SK-N-SH treated with all-trans-retinoic acid at 6 μM for 48 hours (cell line): ENCODE measurements at regions not wholly inside any gene's neighbourhood (a gene's known extent, or its start where the extent isn't known, plus 50 kb on each side); places are given as distances from the start of the nearest gene placed in this dataset.
"Not testable (repeated sequence)": the region's sequence is repeated elsewhere in the genome, so short reads cannot be mapped to it uniquely, and the experiment has no call there.

Experiments used
- ATAC-seq: fragments of 200-7000 bp; cut with Tn5 transposase; 3 replicates; pipeline ENCODE4 v1.9.1; 2020; ENCODE audit warnings: mild to moderate bottlenecking, moderate library complexity
- ARNTL ChIP-seq: fragments of 450-650 bp; formaldehyde crosslinking; IDR thresholded peaks from 2 replicates; pipeline ENCODE4 v1.5.0; 2020; ENCODE audit warnings: low read depth, mild to moderate bottlenecking, moderate library complexity, borderline replicate concordance
- BACH2 ChIP-seq: fragments of 250-450 bp; sonication (Bioruptor Pico); IDR thresholded peaks from 2 replicates; pipeline ENCODE4 v1.9.0; 2021; ENCODE audit warnings: mild to moderate bottlenecking, borderline replicate concordance
- CSRNP3 ChIP-seq: fragments of 250-450 bp; sonication (Bioruptor Pico); IDR thresholded peaks from 2 replicates; pipeline ENCODE4 v1.5.1; 2021; ENCODE audit warnings: mild to moderate bottlenecking, moderate library complexity
- ESRRG ChIP-seq: fragments of 250-450 bp; sonication (Bioruptor Pico); IDR thresholded peaks from 2 replicates; pipeline ENCODE4 v1.6.1; 2021; ENCODE audit warnings: mild to moderate bottlenecking
- GLIS3 ChIP-seq: fragments of 250-450 bp; sonication (Bioruptor Pico); IDR thresholded peaks from 2 replicates; pipeline ENCODE4 v1.5.0; 2020; ENCODE audit warnings: mild to moderate bottlenecking, moderate library complexity
- ISL1 ChIP-seq: fragments of 250-450 bp; sonication (Bioruptor Pico); IDR thresholded peaks from 2 replicates; pipeline ENCODE4 v2.1.2; 2022; ENCODE audit warnings: mild to moderate bottlenecking, moderate library complexity
- OSR1 ChIP-seq: fragments of 250-450 bp; sonication (Bioruptor Pico); IDR thresholded peaks from 2 replicates; pipeline ENCODE4 v1.8.0; 2022; ENCODE audit warnings: moderate library complexity, mild to moderate bottlenecking, inconsistent platforms
- PATZ1 ChIP-seq: fragments of 250-450 bp; sonication (Bioruptor Pico); IDR thresholded peaks from 2 replicates; pipeline ENCODE4 v1.8.0; 2020; ENCODE audit warnings: mild to moderate bottlenecking, moderate library complexity, borderline replicate concordance
- PPARA ChIP-seq: fragments of 250-450 bp; sonication (Bioruptor Pico); IDR thresholded peaks from 2 replicates; pipeline ENCODE4 v1.5.0; 2020; ENCODE audit warnings: mild to moderate bottlenecking, borderline replicate concordance
- TCF4 ChIP-seq: fragments of 250-450 bp; sonication (Bioruptor Pico); IDR thresholded peaks from 2 replicates; pipeline ENCODE4 v1.8.0; 2021; ENCODE audit warnings: mild to moderate bottlenecking, moderate library complexity, borderline replicate concordance
- TOX ChIP-seq: fragments of 250-450 bp; sonication (Bioruptor Pico); IDR thresholded peaks from 2 replicates; pipeline ENCODE4 v1.8.0; 2021; ENCODE audit warnings: mild to moderate bottlenecking, moderate library complexity, borderline replicate concordance
- ZC3H10 ChIP-seq: fragments of 250-450 bp; sonication (Bioruptor Pico); IDR thresholded peaks from 2 replicates; pipeline ENCODE4 v1.5.1; 2021; ENCODE audit warnings: mild to moderate bottlenecking, moderate library complexity
- ZFP3 ChIP-seq: fragments of 250-450 bp; sonication (Bioruptor Pico); IDR thresholded peaks from 2 replicates; pipeline ENCODE4 v1.5.0; 2020; ENCODE audit warnings: mild to moderate bottlenecking, moderate library complexity
- ZFP30 ChIP-seq: fragments of 450-650 bp; formaldehyde crosslinking; IDR thresholded peaks from 2 replicates; pipeline ENCODE4 v1.5.0; 2022; ENCODE audit warnings: mild to moderate bottlenecking, moderate library complexity
- ZNF565 ChIP-seq: fragments of 450-650 bp; formaldehyde crosslinking; conservative IDR thresholded peaks from 2 replicates; pipeline ENCODE4 v1.5.0; 2020; ENCODE audit warnings: low read depth, mild to moderate bottlenecking, moderate library complexity
- TF ChIP-seq, protein P1 (sequence below): fragments of 250-450 bp; sonication (Bioruptor Pico); IDR thresholded peaks from 2 replicates; pipeline ENCODE4 v1.8.0; 2021; ENCODE audit warnings: low read depth, mild to moderate bottlenecking, moderate library complexity, borderline replicate concordance
- TF ChIP-seq, protein P2 (sequence below): fragments of 250-450 bp; sonication (Bioruptor Pico); IDR thresholded peaks from 2 replicates; pipeline ENCODE4 v1.5.1; 2020; ENCODE audit warnings: low read depth, mild to moderate bottlenecking, moderate library complexity
- TF ChIP-seq, protein P3 (sequence below): fragments of 250-450 bp; sonication (Bioruptor Pico); IDR thresholded peaks from 2 replicates; pipeline ENCODE4 v1.5.0; 2020; ENCODE audit warnings: mild to moderate bottlenecking, moderate library complexity

DNA sequence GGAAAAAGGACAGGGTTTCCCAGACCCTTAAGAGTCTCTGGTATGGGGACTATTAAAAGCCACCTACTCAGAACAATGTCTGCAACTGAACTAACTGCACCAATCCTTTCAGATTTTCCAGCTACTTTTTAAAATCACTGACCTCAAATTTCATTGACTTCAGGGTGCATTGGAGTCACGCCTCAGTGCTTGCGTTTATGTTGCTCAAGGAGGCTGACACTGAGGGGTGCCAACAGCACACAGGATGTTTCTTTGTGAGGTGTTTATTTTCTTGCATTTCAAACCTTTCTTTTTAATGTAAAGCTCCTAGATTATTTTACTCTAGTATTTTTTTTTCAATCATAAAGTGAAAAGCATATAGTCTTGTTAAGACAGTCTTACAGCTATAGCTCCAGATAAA is 402.0 kb upstream of the SLC35B3 start:
- no peak for TF ChIP-seq BACH2
- no peak for TF ChIP-seq ZFP30
- TF ChIP-seq PPARA (CRISPR knock-in tag): no peak
- TF ChIP-seq, protein P1, sequence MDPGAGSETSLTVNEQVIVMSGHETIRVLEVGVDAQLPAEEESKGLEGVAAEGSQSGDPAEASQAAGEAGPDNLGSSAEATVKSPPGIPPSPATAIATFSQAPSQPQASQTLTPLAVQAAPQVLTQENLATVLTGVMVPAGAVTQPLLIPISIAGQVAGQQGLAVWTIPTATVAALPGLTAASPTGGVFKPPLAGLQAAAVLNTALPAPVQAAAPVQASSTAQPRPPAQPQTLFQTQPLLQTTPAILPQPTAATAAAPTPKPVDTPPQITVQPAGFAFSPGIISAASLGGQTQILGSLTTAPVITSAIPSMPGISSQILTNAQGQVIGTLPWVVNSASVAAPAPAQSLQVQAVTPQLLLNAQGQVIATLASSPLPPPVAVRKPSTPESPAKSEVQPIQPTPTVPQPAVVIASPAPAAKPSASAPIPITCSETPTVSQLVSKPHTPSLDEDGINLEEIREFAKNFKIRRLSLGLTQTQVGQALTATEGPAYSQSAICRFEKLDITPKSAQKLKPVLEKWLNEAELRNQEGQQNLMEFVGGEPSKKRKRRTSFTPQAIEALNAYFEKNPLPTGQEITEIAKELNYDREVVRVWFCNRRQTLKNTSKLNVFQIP: no peak
- TF ChIP-seq ARNTL (CRISPR knock-in tag): no peak
- TF ChIP-seq PATZ1 (CRISPR knock-in tag): no peak
- TF ChIP-seq ESRRG (CRISPR knock-in tag): no peak
- TF ChIP-seq ISL1 (CRISPR knock-in tag): no peak
- TF ChIP-seq ZFP3 (CRISPR knock-in tag): no peak
- TF ChIP-seq CSRNP3: no peak
- no peak for TF ChIP-seq OSR1 (CRISPR knock-in tag)
- no peak for TF ChIP-seq GLIS3 (CRISPR knock-in tag)
- TF ChIP-seq TCF4 (CRISPR knock-in tag): no peak
- ATAC-seq: no peak

GRCh38 chr6:8832695-8833094 is 397.4 kb upstream of the SLC35B3 start:
- ATAC-seq: not testable (repeated sequence)

- TF ChIP-seq ZC3H10 (CRISPR knock-in tag): no peak
- TF ChIP-seq CSRNP3: no peak
- TF ChIP-seq PATZ1 (CRISPR knock-in tag): no peak
- TF ChIP-seq GLIS3 (CRISPR knock-in tag): no peak
- TF ChIP-seq ZFP30: no peak
- TF ChIP-seq ISL1 (CRISPR knock-in tag): no peak
- no peak for TF ChIP-seq ARNTL (CRISPR knock-in tag)
- TF ChIP-seq ESRRG (CRISPR knock-in tag): no peak
- TF ChIP-seq, protein P2, sequence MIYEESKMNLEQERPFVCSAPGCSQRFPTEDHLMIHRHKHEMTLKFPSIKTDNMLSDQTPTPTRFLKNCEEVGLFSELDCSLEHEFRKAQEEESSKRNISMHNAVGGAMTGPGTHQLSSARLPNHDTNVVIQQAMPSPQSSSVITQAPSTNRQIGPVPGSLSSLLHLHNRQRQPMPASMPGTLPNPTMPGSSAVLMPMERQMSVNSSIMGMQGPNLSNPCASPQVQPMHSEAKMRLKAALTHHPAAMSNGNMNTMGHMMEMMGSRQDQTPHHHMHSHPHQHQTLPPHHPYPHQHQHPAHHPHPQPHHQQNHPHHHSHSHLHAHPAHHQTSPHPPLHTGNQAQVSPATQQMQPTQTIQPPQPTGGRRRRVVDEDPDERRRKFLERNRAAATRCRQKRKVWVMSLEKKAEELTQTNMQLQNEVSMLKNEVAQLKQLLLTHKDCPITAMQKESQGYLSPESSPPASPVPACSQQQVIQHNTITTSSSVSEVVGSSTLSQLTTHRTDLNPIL (CRISPR knock-in tag): no peak
- no peak for TF ChIP-seq PPARA (CRISPR knock-in tag)
- no peak for TF ChIP-seq TOX
- TF ChIP-seq, all 23 proteins: peak for 0
- no peak for ATAC-seq
Measured at GRCh38 chr6:8831366-8832152, 396.2 kb upstream of the SLC35B3 start.

DNA sequence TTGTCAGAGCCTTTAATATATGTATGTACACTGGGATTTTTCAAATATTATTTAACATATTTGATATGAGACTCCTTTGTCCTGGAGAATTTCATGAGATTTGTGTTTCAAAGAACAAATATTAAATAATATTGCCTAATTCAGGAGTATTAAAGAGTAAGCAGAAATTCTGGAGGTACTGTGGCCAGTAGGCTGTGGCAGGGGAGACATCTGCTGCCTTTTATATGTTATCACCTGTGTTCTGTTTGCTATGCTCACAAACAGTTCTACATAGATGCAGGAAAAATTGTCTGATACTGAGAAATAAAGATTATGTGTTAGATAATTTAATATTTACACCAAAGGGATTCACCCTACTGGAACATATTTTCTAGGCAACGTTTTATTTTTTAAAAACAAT is 395.4 kb upstream of the SLC35B3 start:
- ATAC-seq: no peak
- TF ChIP-seq ZNF565 (CRISPR knock-in tag) (no peak), ISL1 (CRISPR knock-in tag) (no peak), BACH2 (no peak), ZFP3 (CRISPR knock-in tag) (no peak)
- TF ChIP-seq, protein P3, sequence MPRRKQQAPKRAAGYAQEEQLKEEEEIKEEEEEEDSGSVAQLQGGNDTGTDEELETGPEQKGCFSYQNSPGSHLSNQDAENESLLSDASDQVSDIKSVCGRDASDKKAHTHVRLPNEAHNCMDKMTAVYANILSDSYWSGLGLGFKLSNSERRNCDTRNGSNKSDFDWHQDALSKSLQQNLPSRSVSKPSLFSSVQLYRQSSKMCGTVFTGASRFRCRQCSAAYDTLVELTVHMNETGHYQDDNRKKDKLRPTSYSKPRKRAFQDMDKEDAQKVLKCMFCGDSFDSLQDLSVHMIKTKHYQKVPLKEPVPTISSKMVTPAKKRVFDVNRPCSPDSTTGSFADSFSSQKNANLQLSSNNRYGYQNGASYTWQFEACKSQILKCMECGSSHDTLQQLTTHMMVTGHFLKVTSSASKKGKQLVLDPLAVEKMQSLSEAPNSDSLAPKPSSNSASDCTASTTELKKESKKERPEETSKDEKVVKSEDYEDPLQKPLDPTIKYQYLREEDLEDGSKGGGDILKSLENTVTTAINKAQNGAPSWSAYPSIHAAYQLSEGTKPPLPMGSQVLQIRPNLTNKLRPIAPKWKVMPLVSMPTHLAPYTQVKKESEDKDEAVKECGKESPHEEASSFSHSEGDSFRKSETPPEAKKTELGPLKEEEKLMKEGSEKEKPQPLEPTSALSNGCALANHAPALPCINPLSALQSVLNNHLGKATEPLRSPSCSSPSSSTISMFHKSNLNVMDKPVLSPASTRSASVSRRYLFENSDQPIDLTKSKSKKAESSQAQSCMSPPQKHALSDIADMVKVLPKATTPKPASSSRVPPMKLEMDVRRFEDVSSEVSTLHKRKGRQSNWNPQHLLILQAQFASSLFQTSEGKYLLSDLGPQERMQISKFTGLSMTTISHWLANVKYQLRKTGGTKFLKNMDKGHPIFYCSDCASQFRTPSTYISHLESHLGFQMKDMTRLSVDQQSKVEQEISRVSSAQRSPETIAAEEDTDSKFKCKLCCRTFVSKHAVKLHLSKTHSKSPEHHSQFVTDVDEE (CRISPR knock-in tag): no peak
- TF ChIP-seq, protein P2 (CRISPR knock-in tag): no peak
- TF ChIP-seq, protein P1: no peak
